Stimulated activated CD8-positive, alpha-beta memory T cell treated with anti-CD3 and anti-CD28 coated beads, Interleukin-7, amount 100 ng/mL, for 24 hours (primary cell): ENCODE measurements at regions not wholly inside any gene's neighbourhood (a gene's known extent, or its start where the extent isn't known, plus 50 kb on each side); places are given as distances from the start of the nearest gene placed in this dataset.

ENCODE experiments used
- DNase-seq: peaks from one replicate; pipeline ENCODE4 v3.0.0-alpha.2; 2020; ENCODE audit warnings: low read depth

GRCh38 chr15:26477044-26477443, 295.8 kb downstream of the GABRB3 start:
- no peak for DNase-seq

GRCh38 chr15:26475554-26475953, 297.3 kb downstream of the GABRB3 start:
- no peak for DNase-seq

GRCh38 chr15:26472661-26473060, 300.2 kb downstream of the GABRB3 start:
- no peak for DNase-seq

DNA sequence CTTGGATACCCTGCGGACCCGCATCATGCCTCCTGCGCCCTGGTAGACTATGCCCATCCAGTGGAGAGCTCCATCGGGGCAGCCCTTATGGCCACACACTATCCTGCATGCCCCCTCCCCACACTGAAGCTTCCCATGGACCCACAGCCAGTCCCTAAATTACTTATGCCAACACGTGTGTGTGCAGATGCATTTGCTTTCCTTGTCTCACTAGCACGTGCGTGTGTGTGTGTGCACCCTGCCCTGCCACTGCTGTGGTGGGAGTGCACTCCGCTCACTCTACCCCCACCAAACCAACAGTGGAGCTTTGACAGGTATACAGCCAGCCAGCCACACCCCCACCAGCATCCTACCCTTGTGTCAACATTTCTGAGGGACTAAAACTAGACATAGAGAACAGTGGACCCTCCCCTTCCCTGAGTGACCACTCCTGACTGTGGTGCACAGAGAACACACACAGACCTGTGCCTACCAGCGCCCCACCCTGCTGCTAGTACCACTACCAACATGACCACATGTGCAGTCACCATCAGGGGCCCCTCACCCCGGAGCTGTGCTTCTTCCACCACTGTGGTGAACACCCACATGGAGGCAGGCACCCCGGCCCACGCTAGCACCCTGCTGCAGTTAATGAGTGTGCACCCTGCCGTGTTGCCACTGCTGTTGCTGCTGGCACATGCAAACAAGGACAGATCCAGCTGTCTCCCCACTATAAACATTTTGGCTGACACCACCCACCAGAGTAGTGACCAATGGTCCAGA, 310.8 kb downstream of the GABRB3 start:
- no peak for DNase-seq

DNA sequence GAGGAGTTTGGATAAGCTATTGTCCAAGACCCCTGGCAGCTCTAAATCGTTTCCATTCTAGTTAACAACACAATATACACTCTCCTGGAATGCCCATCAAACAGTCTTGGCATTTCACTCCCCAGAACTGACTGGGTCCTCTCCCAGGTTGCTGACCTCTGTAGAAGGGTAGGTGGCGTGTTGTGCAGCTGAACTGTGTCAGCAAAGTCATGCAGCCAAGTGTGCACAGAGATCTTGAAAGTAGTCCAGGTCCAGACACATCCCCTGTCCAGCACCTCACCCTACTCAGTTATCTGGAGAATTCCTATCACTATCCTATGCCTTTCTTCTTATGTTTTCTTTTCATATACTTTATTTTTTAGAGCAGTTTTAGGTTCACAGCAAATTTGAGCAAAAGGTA, 312.7 kb downstream of the GABRB3 start:
- no peak for DNase-seq

GRCh38 chr15:26455828-26456227, 317.0 kb downstream of the GABRB3 start:
- no peak for DNase-seq

GRCh38 chr15:26453914-26454313, 319.0 kb downstream of the GABRB3 start:
- DNase-seq = no peak

DNA sequence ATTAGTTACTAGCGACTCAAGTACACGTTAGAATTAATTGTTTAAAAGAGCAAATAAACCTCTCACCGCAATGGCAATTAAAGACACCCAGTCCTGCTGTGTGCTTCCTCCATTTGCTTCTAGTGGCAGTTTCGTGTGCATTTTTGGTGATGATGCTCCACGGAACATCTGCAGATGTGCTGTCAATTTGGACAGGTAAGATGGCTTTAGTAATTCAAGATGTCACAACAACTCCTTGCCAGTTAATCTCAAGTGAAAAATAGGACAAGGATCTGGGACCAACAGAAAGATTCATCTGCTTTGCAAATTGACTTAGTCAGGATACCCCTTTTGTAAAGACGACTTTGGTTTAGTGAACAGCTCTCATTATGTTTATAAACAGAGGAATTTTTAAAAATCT, 320.9 kb downstream of the GABRB3 start:
- no peak for DNase-seq

GRCh38 chr15:26449291-26449690, 323.6 kb downstream of the GABRB3 start:
- no peak for DNase-seq

DNA sequence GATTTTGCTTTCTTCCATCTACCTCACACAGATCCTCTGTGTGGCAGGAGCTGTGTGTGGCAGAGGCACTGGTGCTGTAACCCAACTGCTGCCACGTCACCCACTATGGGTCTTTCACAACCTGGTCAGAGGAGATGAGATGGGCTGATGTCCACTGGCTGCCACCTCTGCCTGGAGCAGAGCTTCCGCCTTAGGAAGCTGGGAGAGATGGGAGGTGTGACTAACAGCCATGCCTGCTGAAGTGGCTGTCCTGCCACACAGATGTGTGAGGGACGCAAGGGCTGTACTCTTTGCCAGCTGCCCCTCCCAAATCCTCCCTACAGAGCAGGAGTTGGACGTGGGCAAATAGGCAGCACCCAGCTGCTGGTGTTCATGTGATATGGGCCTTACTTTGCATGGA, 329.5 kb downstream of the GABRB3 start:
- DNase-seq = no peak

- no peak for DNase-seq
Measured at GRCh38 chr15:26442680-26443079, 330.2 kb downstream of the GABRB3 start.

DNA sequence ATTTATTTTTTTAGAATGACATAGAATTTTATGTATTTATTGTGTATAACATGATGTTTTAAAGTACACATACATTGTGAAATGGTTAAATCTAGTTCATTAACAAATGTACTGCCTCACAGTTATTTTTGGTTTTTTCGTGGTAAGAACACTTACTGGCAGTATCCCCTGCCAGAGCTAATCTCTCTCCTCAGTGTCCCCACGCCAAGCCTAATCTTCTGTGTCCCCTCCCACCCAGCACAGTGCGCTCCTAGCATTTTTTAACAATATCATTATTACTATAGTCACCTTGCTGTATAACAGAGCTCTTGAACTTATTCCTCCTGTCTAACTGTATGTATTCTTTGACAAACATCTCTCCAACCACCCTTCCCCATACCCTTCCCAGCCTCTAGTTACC, 333.2 kb downstream of the GABRB3 start:
- no peak for DNase-seq

- no peak for DNase-seq
Measured at GRCh38 chr15:26438718-26439117, 334.1 kb downstream of the GABRB3 start.

DNA sequence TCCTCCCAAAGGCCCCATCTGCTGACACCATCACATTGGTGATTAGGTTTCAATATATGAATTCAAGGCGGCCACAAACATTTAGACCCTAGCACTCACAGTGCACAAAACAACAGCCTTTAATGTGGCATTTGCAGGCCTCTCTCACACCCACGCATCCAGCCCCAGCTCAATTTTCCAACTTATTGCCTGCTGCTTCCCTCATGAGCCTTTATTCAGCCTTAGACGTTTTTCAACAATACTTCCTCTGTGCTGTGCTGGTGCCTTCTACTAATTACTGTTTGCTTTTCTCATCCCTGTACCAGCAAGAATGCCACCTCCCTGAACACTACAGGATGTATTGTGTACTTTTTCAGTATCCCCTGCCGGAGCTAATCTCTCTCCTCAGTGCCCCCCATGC, 334.6 kb downstream of the GABRB3 start:
- no peak for DNase-seq

DNA sequence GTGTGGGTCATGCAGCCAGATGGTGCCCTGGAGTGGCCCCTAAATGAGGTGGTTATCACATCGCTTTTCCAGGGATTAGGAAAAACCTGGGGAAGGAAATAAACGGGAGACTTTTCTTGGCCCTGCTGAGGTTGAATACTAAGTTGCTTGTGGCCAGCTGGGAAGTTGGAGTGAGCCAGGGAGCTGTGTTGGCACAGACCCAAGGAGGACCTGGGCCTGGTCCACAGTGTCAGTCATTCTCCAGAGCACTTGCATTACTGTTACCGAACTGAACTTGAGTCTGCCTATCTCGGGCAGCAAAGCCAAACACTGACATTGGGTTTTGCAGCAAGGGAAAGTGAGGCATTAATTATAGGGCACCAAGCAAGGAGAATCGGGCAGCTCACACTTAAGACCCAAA, 339.0 kb downstream of the GABRB3 start:
- DNase-seq = no peak

GRCh38 chr15:26433060-26433459, 339.8 kb downstream of the GABRB3 start:
- no peak for DNase-seq

DNA sequence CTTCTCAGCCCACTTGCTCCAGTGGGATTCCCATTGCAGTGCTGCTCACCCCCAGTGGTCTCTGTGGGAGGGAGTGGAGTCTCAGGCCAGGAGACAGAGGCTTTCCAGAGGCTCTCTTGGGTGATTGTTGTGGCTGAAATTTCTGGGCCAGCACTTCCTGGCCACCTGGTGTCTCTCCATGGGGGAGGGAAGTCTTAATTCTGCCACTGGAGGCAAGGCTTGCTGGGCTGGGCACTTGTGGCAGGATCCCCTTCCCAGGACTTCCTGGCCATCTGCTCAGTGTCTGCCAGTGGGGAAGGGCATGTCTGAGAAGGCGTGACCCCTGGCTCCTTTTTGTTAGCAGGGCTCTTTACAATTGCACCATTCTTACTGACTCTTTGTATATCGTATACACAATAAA, 351.8 kb downstream of the GABRB3 start:
- no peak for DNase-seq

DNA sequence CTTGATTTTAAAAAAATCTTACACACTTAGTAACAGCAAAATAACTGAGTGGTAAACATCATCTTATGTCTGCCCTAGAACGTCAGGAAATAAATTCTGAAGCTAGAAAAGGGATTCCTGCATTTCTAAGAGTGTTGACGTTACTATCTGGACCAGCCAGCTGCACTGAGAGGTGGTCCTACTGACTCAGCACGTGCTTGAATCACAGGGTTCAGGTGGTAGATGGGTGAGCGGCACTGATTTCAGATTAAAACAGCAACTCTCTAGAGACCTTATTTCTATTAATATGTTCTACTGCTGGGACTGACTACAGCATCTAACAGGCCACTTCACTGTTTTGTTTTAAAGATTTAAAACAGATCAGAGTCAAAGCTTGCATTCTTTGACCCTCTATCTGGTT, 377.2 kb downstream of the GABRB3 start:
- no peak for DNase-seq

- DNase-seq = no peak
Measured at GRCh38 chr15:26394801-26395200, 378.1 kb downstream of the GABRB3 start.

- DNase-seq = no peak
Measured at GRCh38 chr15:26392956-26393355, 379.9 kb downstream of the GABRB3 start.

- no peak for DNase-seq
Measured at GRCh38 chr15:26391567-26392194, 381.2 kb downstream of the GABRB3 start.

DNA sequence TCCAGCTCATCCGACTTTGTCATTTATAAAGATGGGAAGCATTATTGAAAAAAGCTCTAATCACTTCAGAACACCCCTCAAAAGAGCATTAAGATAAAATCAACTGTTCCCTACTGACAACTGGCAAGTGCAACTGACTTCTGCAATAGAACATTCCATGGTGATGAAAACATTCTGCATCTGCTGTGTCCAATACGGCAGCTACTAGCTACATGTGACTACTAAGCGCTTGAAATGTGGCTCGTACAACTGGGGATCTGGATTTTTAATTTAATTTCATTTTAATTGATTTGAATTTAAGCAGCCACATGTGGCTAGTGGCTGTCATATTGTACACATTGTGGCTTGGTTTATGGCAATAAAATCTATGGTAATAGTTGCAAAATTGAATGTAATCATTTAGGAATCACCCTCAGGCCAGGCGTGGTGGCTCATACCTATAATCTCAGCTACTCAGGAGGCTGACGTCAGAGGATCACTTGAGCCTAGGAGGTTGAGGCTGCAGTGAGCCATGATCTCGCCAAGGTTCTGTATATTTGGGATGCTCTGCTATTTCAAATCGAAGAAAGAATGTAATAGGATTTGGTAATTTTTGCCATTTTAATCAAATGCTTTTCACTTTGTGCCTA, 390.3 kb downstream of the GABRB3 start:
- no peak for DNase-seq

DNA sequence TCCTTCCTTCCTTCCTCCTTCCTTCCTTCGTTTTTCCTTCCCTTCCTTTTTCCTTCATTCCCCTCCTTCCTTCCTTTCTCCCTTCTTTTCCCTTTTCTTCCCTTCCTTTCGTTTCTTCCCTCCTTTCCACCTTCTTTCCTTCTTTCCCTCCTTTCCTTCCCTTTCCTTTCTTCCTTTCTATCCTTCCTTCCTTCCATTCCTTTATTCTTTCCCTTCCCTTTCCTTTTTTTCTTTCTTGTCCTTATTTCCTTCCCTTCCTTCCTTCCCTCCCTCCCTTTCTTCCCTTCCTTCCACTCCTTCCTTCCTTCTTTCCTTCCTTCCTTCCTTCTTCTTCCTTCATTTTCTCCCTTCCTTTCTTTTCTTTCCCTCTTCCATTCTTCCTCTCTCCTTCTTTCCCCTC, 394.6 kb downstream of the GABRB3 start:
- DNase-seq = no peak

- DNase-seq = no peak
Measured at GRCh38 chr15:26376243-26376642, 396.6 kb downstream of the GABRB3 start.
